MG63 (cell line): ENCODE measurements at regions not wholly inside any gene's neighbourhood (a gene's known extent, or its start where the extent isn't known, plus 50 kb on each side); places are given as distances from the start of the nearest gene placed in this dataset.

Experiments used
- DNase-seq: peaks from one replicate; pipeline ENCODE4 v3.0.0-alpha.2; 2020
- H3K27me3 ChIP-seq: fragments of 250-450 bp; sonication (Bioruptor Pico); 2 replicates; pipeline ENCODE4 v1.5.1; 2020; ENCODE audit warnings: mild to moderate bottlenecking, moderate library complexity
- H3K36me3 ChIP-seq: fragments of 250-450 bp; sonication (Bioruptor Pico); 2 replicates; pipeline ENCODE4 v1.5.1; 2020; ENCODE audit warnings: mild to moderate bottlenecking, moderate library complexity
- H3K4me3 ChIP-seq: fragments of 250-450 bp; sonication (Bioruptor Pico); 2 replicates; pipeline ENCODE4 v1.5.1; 2020; ENCODE audit warnings: mild to moderate bottlenecking, moderate library complexity
- H3K9me3 ChIP-seq: fragments of 250-450 bp; sonication (Bioruptor Pico); 2 replicates; pipeline ENCODE4 v1.5.1; 2020; ENCODE audit warnings: mild to moderate bottlenecking, moderate library complexity

DNA sequence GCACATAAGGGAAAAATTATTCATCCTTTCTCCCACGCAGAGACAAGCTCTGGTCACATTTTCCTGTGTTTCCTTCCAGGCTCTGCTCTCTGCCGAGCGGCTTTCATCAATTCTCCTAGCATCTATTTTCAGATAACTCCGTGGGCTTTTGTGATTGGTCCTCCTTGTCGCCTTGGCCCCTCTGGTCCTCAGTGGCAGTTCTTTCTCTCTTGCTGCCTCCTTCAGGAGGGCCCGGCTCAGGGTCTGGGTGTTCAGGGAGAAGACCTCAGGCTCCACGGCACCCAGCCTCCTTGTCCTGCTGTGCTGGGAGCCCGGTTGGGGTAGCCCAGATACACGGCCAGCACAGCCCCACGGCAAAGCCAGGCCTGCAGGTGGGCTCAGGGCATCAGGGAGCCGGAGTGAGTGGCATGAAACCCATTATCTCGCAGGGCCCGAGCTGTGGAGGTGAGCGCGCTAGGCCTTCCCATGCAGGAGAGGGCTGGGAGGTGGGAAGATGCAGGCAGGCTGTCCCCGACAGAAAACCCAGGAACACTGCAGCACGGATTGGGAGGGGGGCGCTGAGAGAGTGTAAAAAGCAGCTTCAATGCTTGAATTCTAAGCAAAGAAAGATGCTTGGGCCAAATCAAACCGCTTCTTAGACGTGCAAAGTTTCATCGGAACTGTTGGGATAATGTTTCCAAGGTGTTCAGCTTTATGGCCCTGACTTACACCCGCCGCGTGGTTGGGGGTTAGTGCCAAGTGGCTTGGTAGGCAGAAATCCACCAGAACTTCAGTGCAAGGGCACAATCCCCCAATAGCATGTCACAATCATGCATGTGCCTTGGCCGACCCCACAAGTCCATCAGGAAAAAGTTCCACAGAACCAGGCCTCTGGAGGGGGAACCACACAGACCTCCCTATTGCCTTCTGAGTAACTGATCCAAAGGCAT, 81.9 kb upstream of the WNT7B start:
- no peaks in the 10 kb centered on the region for H3K9me3 ChIP-seq
- DNase-seq: no peak
- H3K36me3 ChIP-seq: peaks cover 54% of the 10 kb centered on the region
- H3K27me3 ChIP-seq: no peaks in the 10 kb centered on the region
- no peak overlapping the region for H3K4me3 ChIP-seq

DNA sequence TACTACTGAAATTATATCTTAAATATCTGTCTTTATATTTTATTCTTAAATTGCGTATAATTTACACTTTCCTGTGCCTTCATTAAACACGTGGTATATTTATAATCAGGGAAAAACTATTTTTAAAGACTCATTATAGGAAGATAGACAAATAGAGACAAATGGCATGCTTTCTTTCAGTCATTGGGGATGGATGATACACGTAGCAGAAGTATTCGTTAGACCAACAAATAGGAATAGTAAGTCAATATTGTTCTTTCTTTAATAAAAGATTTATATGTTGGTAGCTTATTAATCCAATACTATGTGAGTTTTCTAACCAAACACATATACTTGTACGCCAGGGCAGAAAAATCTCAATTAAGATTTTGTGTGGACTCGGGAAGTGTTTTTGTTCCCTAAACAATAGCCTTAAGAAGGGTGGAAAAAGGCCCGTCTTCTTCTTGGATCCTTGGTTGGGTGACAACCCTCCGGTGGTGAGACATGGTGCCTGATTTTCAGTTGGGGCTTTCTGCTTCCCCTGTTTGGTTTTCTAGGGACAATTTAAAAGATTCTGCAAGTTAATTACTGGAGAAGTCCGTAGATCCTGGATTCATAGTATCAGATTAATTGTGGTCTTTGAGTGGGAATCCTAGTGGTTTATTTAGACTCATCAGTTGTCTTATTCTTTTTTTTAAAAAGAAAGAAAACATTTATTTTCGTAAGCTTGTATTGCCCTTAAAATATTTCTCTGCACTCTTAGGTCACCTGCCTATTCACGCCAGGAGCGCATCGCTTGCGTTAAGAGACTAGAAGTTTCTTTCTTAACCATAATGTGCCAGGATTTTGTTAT, 83.5 kb upstream of the WNT7B start:
- Histone ChIP-seq H3K4me3 (no peak overlapping the region), H3K36me3 (peaks cover 50% of the 10 kb centered on the region), H3K27me3 (no peaks in the 10 kb centered on the region), H3K9me3 (no peaks in the 10 kb centered on the region)
- DNase-seq: no peak

DNA sequence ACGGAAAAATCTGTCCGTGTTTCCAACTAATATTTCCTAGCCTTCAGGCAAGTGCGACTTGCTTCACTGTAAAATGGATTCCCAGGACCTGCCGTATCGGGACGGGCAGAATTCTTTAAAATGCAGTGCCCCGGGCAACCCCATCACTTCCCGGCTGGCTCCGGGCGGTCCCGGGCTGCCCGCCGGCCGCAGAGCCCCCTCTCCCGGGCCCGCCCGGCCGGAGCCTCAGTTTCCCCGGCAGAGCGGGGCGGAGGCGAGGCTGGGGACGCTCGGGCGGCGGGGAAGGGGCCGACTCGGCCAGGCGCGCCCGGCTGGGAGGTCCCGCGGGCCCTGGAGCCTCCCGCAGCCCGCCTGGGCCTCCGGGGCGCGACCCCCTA, 84.2 kb upstream of the WNT7B start:
- no peak for DNase-seq
- Histone ChIP-seq H3K36me3 (peaks cover 46% of the 10 kb centered on the region), H3K4me3 (no peak overlapping the region), H3K9me3 (no peaks in the 10 kb centered on the region), H3K27me3 (no peaks in the 10 kb centered on the region)

DNA sequence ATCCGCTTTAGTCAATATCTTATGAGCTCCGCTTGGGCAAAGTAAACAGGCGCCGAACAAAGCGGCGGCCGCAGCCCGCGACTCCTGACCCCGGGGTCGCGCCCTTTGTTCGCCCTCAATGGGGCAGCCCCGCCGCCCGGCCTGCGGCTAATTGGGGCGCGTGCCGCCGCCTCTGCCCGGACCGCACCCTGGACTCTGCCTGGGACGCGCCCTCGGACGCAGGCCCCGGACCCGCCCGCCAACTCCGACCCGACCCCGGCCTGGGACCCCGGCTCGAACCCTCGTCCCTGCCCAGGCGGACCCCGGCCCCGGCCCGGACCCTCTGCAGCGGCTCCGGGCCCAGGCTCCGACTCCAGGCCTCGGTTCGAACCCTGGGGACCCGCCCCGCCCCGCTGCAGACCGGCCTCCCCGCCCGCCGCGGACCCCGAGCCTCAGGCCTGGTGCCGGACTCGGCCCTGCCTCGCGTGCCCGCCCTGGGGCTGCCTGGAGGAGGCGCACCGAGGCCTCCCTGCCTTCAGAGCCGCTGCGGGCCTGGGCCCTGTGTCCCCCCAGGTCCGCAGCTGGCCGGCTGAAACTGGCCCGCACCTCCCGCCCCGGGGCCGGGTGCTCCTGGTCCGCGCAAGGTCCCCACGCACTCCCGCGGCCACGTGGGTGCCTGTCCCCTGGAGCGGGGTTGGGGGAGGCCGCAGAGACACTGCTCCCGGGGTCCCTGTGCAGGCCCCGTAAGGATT, 84.7 kb upstream of the WNT7B start:
- Histone ChIP-seq H3K27me3 (no peaks in the 10 kb centered on the region), H3K36me3 (peaks cover 47% of the 10 kb centered on the region), H3K9me3 (no peaks in the 10 kb centered on the region), H3K4me3 (no peak overlapping the region)
- no peak for DNase-seq

DNA sequence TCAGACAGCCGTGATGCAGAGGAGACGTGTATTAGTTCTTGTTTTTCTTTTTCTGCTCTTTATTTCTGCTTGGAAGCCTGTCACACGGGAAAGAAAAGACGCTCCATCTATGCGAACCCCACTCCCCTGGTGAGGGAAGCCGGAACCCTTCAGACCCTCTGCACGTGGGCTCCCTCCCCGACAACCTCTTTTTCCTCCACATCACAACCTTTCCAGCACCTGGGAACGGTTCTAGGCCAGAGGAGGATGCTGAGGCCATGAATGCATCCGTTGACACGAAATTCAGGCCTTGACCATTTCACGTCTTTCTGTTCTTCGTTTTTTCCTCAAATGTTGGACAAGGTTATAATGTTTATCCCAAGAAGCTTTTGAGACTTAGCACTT, 85.3 kb upstream of the WNT7B start:
- no peaks in the 10 kb centered on the region for H3K9me3 ChIP-seq
- no peak overlapping the region for H3K4me3 ChIP-seq
- DNase-seq: no peak
- no peaks in the 10 kb centered on the region for H3K27me3 ChIP-seq
- peaks cover 47% of the 10 kb centered on the region for H3K36me3 ChIP-seq

DNA sequence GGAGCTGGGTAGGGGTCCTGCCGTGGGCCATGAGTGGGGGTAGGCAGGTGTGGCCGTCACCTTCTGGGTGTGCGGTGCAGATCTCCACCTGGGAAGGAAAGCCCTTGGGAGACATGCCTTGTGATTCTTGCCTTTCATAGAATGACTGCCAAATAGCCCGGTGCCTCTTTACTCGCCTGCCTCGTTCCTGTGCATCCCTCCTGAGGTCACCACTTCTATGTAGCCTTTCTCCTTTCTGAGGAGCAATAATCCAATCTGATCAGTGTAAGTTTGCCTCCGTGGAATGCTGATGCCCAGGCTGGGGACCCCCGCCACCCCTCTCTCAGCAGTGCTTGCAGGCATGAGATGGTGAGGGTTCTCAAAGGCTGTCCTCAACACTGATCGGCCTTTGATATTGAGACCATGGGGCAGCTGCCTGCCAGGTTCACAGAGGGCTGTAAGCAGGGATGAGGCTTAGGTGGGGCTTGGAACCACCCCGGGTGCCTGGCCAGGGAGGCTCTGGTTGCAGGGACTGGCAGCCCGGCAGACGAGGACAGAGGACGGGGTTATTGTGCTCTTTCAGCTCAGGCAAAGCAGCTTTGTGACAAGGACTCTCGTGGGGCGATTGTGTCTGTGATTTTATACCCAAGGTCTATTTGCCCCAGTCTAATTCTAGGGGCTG, 86.1 kb upstream of the WNT7B start:
- no peaks in the 10 kb centered on the region for H3K9me3 ChIP-seq
- DNase-seq: no peak
- no peaks in the 10 kb centered on the region for H3K27me3 ChIP-seq
- H3K4me3 ChIP-seq: no peak overlapping the region
- peaks cover 40% of the 10 kb centered on the region for H3K36me3 ChIP-seq

DNA sequence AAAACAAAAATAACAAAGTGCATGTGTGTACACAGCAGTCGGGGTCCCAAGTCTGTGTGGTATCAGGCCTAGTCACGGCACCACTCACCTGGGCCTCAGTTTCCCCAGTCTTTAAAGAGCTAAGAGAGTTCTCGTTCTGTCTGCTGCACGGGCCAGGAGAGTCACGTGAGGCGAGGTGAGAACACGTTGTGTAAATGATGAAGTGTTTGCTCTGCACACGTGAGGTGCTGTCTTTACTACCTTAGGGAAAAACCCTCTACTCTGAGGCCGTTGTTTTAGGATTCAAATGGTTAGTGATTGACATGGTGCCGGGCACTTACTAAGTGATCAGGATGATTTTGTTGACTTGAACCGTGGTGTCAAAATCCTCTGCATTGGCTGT, 86.5 kb upstream of the PPARA start:
- no peaks in the 10 kb centered on the region for H3K9me3 ChIP-seq
- H3K36me3 ChIP-seq: peaks cover 33% of the 10 kb centered on the region
- H3K27me3 ChIP-seq: no peaks in the 10 kb centered on the region
- DNase-seq: no peak
- no peak overlapping the region for H3K4me3 ChIP-seq

DNA sequence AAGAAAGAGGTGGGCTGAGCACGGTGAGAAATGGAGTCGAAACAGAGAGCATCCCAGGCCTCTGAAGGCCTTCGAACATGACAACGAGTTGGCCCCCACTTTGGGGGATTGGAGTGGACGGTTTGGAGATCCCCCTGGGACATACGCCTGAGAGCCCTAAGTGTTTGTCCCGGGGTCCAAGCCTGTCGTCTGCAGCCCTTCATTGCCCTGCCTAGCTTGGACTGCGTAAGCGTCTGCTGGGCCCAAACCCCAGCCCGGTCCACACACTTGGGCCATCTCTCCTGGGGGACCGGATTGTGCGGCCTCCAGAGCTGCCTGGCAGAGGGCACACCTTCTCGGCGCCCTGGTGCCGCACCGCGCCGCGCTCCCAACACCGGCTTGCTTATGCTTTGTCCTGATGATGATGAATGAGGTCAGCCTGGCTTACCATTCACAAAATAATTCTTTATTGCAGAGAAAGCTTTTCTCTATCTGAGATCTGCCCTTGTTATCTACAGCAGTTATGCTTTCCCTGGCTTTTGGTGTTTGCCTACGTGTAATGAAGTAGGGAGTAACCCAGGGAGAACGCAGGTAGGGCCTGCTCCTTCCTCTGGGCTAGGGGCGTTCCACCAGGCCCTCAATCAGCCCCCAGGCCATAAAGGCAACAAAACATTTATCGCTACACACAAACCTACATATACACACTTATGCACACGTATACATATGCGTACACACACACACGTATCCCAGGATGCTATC, 85.9 kb upstream of the PPARA start:
- no peak for DNase-seq
- Histone ChIP-seq H3K36me3 (peaks cover 27% of the 10 kb centered on the region), H3K4me3 (peak overlapping the region; percentile 67), H3K27me3 (no peaks in the 10 kb centered on the region), H3K9me3 (no peaks in the 10 kb centered on the region)

DNA sequence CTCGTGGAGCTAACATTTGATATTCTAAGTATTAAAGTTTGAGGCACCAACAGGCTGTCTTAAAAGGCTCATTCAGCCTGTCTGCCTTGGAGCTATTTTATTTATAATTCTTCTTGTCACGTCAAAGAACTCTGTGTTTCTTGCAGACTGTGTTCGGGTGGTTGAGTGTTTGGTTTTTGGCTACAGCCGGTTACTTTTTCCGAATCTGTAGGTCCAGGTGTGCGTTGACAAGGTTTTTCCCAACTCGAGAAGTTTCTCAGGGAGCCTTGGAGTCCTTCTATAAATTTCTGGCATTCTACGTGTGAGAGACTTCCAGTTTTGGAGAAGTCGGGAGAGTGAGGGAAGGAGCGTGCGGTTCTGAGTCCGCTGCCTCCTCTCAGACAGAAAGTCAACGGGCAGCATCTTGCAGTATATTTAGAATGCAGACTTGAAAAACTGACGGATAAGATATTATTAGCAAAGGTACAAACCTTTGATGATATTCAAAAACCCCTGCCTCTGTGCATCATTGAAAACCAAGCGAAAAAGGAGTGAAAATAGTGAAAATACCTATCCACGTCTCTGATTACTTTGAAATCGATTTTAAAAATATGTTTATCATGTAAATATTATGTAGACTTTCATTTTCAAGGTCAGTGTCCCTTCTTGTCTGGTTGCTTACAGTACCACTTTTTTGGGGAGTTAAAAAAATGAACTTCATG, 85.2 kb upstream of the PPARA start:
- no peak for DNase-seq
- peaks cover 24% of the 10 kb centered on the region for H3K36me3 ChIP-seq
- peak overlapping the region; percentile 67 for H3K4me3 ChIP-seq
- no peaks in the 10 kb centered on the region for H3K9me3 ChIP-seq
- no peaks in the 10 kb centered on the region for H3K27me3 ChIP-seq

DNA sequence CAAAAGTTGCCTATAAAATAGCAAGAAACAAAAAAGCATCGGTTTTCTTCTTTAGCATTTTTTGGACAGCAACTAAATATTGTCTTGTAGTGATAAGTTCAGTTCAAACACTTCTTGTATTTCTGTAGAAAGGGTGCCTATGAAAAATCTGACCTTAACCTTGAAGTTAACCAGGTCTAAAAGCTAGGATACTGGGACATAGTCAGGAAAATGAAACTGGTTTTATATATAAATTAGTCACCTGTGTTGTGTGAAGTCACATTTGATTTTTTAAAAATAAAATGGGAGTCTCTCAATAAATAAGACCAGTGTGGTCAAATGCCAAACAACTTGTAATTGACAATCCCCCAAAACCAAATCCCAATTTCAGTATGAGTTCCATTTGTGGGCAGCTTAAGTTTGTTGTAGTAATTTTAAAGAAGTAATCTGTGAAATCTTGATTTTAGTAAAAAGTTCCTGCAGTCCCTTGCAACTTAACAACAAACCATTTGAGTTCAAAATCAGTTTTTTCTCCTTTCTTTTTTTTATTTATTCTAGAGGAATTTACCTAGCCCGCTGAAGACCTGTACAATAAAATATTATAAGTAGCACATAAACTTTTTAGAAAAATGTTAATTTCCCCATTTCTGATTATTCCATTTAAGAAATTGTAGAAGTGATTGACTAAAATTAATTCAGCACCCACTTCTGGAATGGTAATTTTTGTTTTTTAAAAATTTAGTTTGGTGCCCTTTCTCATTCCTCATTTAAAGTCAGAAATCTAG, 84.5 kb upstream of the PPARA start:
- DNase-seq: no peak
- H3K4me3 ChIP-seq: peak overlapping the region; percentile 67
- peaks cover 20% of the 10 kb centered on the region for H3K36me3 ChIP-seq
- H3K9me3 ChIP-seq: no peaks in the 10 kb centered on the region
- H3K27me3 ChIP-seq: no peaks in the 10 kb centered on the region

DNA sequence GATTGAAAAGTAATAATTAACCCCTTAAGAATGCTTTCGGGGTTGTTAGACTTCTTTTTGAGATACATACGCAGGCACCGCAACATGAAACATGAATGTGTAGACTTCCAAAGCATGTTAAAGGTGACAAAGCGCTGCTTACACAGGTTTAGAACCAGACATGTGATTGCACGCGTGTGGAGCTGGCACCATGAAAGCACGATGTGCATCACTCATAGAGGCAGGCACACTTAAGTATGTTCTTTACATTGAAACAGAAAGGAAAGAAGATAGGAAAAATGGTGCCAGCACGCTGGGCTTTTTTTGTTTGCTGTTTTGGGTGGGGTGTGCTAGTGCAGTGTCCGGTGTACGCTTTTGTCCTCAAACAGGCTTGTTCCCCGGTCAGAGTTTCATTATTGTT, 83.6 kb upstream of the PPARA start:
- peak overlapping the region; percentile 67 for H3K4me3 ChIP-seq
- no peaks in the 10 kb centered on the region for H3K27me3 ChIP-seq
- H3K36me3 ChIP-seq: peaks cover 20% of the 10 kb centered on the region
- peak; percentile 62 for DNase-seq
- H3K9me3 ChIP-seq: no peaks in the 10 kb centered on the region

DNA sequence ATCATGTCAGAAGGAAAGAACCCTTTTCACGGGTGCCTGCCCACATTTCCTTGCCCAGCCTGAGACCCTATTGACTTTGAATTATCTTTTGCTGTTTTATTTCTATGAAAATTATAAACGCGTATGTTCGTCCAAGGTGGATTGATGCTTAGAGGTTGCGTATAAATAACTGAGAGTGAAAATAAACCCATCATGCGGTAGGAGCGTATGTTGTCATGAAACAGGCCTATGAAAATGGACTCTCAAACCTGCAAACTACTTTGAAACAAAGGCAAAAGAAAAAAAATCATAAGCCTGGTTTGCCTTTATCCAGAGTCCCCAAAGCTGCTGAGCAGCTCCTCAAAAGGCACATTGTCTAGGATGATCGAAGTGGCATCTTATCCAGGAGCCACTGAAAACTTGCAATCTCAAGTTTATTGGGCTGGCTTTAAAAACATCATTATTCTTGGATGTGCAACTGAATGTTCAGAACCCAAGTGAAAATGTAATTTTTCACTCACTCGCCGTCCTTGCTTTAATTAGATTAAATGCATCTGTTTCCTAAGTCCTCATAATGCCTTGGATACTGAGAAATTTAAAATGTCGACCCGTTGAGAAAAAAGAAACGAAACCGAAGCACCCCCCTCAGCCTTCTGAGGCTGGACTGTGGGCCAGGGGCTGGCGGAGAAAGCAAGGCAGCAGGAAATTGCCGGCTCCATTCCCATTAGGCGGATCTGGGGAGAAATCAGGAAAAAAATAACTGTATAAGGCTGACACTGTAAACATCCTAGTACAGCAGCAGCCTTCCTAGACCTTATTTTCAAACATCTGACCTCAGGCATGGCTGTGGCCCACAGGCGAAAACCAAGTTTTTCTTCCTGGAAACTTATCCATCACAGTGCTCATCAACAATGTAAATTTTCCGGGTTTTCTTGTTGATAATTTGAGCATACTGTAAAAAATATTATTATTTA, 82.9 kb upstream of the PPARA start:
- H3K9me3 ChIP-seq: no peaks in the 10 kb centered on the region
- H3K36me3 ChIP-seq: peaks cover 20% of the 10 kb centered on the region
- H3K27me3 ChIP-seq: no peaks in the 10 kb centered on the region
- H3K4me3 ChIP-seq: peak overlapping the region; percentile 67
- DNase-seq: peak; percentile 58

DNA sequence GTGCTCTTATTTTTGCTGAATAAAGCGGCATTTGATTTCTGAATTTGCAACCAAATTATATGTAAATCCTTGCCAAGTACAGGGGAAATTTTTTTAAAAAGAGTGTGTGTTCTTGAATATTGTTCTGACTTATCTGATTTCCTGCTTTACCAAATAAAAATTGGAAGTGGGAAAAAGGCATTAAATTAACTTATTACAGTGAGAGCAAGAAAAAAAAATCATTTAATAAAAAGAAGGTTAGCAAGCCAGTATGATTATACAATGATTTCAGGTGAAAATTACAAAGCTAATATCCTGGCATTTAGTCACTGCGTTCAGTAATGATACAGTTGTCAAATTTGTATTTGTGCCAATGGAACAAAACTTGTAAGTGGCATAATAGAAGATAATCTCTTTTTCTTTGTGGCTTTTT, 82.1 kb upstream of the PPARA start:
- DNase-seq: no peak
- Histone ChIP-seq H3K36me3 (peaks cover 25% of the 10 kb centered on the region), H3K4me3 (peak overlapping the region; percentile 67), H3K27me3 (no peaks in the 10 kb centered on the region), H3K9me3 (no peaks in the 10 kb centered on the region)
